ENCODE measurements at regions not wholly inside any gene's neighbourhood (a gene's known extent, or its start where the extent isn't known, plus 50 kb on each side); places are given as distances from the start of the nearest gene placed in this dataset.

- Histone ChIP-seq H3K4me3 (ENCODE audit: low read length) (no peak overlapping the region), H3K27ac (ENCODE audit: low read depth, low read length) (no peak overlapping the region), H3K4me1 (ENCODE audit: control insufficient read depth, insufficient read depth, low read length) (no peaks in the 10 kb centered on the region), H3K36me3 (ENCODE audit: control insufficient read depth, insufficient read depth, low read length) (no peaks in the 10 kb centered on the region), H3K27me3 (ENCODE audit: control insufficient read depth, insufficient read depth, low read length, poor library complexity, severe bottlenecking) (no peaks in the 10 kb centered on the region), H3K9ac (ENCODE audit: extremely low read depth, low read length, poor library complexity, severe bottlenecking) (no peak overlapping the region), H3K9me3 (ENCODE audit: control insufficient read depth, low read length) (no peaks in the 10 kb centered on the region)
- no peak for TF ChIP-seq CTCF (conservative IDR thresholded peaks at IDR 0.05)
- no peak for DNase-seq
- H3K27ac Mint-ChIP-seq: no peak overlapping the region
- H3K4me3 Mint-ChIP-seq: no peak overlapping the region
- peaks cover 6% of the 10 kb centered on the region for H3K27me3 Mint-ChIP-seq (ENCODE audit: insufficient read depth)
- WGBS, 2 experiments (ENCODE audit: insufficient coverage in 1 of 2, insufficient read length in 1 of 2): 84 to 90% methylated on average over 3 to 4 of the region's 4 CpGs
- no peaks in the 10 kb centered on the region for H3K9me3 Mint-ChIP-seq
- peaks cover 11% of the 10 kb centered on the region for H3K4me1 Mint-ChIP-seq
- no peaks in the 10 kb centered on the region for H3K36me3 Mint-ChIP-seq (ENCODE audit: low read depth)
Observed at GRCh38 chr16:55077266-55077665, 146.6 kb downstream of the IRX5 start.

GRCh38 chr16:55078153-55078552, 147.5 kb downstream of the IRX5 start:
- H3K4me3 ChIP-seq (ENCODE audit: low read length): no peak overlapping the region
- Mint-ChIP-seq H3K9me3 (no peaks in the 10 kb centered on the region), H3K27ac (no peak overlapping the region), H3K27me3 (ENCODE audit: insufficient read depth) (peaks cover 6% of the 10 kb centered on the region), H3K4me1 (peaks cover 11% of the 10 kb centered on the region), H3K4me3 (no peak overlapping the region), H3K36me3 (ENCODE audit: low read depth) (no peaks in the 10 kb centered on the region)
- H3K9ac ChIP-seq (ENCODE audit: extremely low read depth, low read length, poor library complexity, severe bottlenecking): no peak overlapping the region
- no peaks in the 10 kb centered on the region for H3K36me3 ChIP-seq (ENCODE audit: control insufficient read depth, insufficient read depth, low read length)
- H3K4me1 ChIP-seq (ENCODE audit: control insufficient read depth, insufficient read depth, low read length): no peaks in the 10 kb centered on the region
- H3K27ac ChIP-seq (ENCODE audit: low read depth, low read length): no peak overlapping the region
- H3K27me3 ChIP-seq (ENCODE audit: control insufficient read depth, insufficient read depth, low read length, poor library complexity, severe bottlenecking): no peaks in the 10 kb centered on the region
- TF ChIP-seq CTCF (conservative IDR thresholded peaks at IDR 0.05): no peak
- H3K9me3 ChIP-seq (ENCODE audit: control insufficient read depth, low read length): no peaks in the 10 kb centered on the region
- WGBS, 2 experiments (ENCODE audit: insufficient coverage in 1 of 2, insufficient read length in 1 of 2): 93 to 95% methylated on average over 5 of the region's 5 CpGs
- DNase-seq: peak; percentile 17

- peak; percentile 14 for DNase-seq
- Histone ChIP-seq H3K36me3 (ENCODE audit: control insufficient read depth, insufficient read depth, low read length) (no peaks in the 10 kb centered on the region), H3K27me3 (ENCODE audit: control insufficient read depth, insufficient read depth, low read length, poor library complexity, severe bottlenecking) (no peaks in the 10 kb centered on the region), H3K4me3 (ENCODE audit: low read length) (no peak overlapping the region), H3K9ac (ENCODE audit: extremely low read depth, low read length, poor library complexity, severe bottlenecking) (no peak overlapping the region), H3K4me1 (ENCODE audit: control insufficient read depth, insufficient read depth, low read length) (no peaks in the 10 kb centered on the region), H3K9me3 (ENCODE audit: control insufficient read depth, low read length) (no peaks in the 10 kb centered on the region), H3K27ac (ENCODE audit: low read depth, low read length) (no peak overlapping the region)
- no peak for TF ChIP-seq CTCF (conservative IDR thresholded peaks at IDR 0.05)
- 93 to 100% methylated on average over 3 to 8 of the region's 8 CpGs for WGBS, 2 experiments (ENCODE audit: insufficient coverage in 1 of 2, insufficient read length in 1 of 2)
- H3K4me3 Mint-ChIP-seq: no peak overlapping the region
- H3K27me3 Mint-ChIP-seq (ENCODE audit: insufficient read depth): peaks cover 6% of the 10 kb centered on the region
- H3K27ac Mint-ChIP-seq: no peak overlapping the region
- H3K36me3 Mint-ChIP-seq (ENCODE audit: low read depth): no peaks in the 10 kb centered on the region
- H3K9me3 Mint-ChIP-seq: no peaks in the 10 kb centered on the region
- peaks cover 11% of the 10 kb centered on the region for H3K4me1 Mint-ChIP-seq
Observed at GRCh38 chr16:55078699-55079410, 148.2 kb downstream of the IRX5 start.
